DND-41 (cell line): ENCODE measurements at regions not wholly inside any gene's neighbourhood (a gene's known extent, or its start where the extent isn't known, plus 50 kb on each side); places are given as distances from the start of the nearest gene placed in this dataset.

Experiments used
- EZH2 ChIP-seq: IDR thresholded peaks from 3 replicates; pipeline ENCODE4 v1.6.1; 2012; ENCODE audit warnings: borderline replicate concordance, low read depth, mild to moderate bottlenecking, moderate library complexity, low read length, inconsistent platforms; ENCODE audit not compliant: severe bottlenecking
- TF ChIP-seq, protein P1 (sequence below): IDR thresholded peaks from 2 replicates; pipeline ENCODE4 v1.5.1; 2012; ENCODE audit warnings: borderline replicate concordance, low read length, moderate library complexity, mild to moderate bottlenecking; ENCODE audit not compliant: poor library complexity, severe bottlenecking; ENCODE audit errors: extremely low read depth

DNA sequence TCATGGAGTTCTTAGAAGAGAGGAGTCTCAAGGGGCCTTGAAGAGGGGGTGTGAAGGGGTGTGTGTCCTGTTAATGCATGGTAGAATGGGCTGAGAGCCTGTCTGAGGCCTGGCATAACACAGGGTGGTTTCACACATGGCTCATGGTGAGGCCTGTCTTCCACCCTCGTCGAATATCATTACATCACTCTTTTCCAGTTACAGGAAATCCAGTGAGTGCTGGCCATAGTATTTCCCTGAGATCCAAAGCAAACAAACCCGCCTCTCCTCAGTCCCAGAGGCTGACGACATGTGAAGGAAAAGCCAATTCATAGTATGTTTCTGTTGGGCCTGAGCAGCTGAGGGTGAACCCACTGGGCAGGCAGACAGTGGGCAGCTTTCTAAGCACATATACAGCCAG lies 159.4 kb upstream of the NR3C1 start:
- TF ChIP-seq, protein P1, sequence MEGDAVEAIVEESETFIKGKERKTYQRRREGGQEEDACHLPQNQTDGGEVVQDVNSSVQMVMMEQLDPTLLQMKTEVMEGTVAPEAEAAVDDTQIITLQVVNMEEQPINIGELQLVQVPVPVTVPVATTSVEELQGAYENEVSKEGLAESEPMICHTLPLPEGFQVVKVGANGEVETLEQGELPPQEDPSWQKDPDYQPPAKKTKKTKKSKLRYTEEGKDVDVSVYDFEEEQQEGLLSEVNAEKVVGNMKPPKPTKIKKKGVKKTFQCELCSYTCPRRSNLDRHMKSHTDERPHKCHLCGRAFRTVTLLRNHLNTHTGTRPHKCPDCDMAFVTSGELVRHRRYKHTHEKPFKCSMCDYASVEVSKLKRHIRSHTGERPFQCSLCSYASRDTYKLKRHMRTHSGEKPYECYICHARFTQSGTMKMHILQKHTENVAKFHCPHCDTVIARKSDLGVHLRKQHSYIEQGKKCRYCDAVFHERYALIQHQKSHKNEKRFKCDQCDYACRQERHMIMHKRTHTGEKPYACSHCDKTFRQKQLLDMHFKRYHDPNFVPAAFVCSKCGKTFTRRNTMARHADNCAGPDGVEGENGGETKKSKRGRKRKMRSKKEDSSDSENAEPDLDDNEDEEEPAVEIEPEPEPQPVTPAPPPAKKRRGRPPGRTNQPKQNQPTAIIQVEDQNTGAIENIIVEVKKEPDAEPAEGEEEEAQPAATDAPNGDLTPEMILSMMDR = no peak
- no peak for TF ChIP-seq EZH2
